H4 (cell line): ENCODE measurements at regions not wholly inside any gene's neighbourhood (a gene's known extent, or its start where the extent isn't known, plus 50 kb on each side); places are given as distances from the start of the nearest gene placed in this dataset.

ENCODE experiments used
- DNase-seq: peaks from one replicate; pipeline ENCODE4 v3.0.0-alpha.2; 2015; ENCODE audit warnings: low spot score

DNA sequence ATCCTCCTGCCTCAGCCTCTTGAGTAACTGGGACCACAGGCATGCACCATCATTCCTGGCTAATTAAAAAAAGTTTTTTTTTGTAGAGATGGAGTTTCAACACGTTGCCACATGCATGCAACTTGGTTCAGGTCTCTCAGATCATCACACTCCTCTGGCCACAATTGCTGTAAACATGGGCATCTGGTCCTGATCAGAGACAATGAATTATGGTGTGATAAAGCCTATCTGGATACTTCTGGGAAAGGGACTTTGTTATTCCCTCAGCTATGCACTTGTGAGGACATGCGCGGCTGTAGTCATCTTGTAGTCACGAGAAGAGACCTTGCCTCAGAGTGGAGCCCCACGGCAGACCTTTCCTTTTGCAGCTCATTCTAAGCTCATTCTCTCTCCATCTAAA, 210.9 kb upstream of the ZFP64 start:
- no peak for DNase-seq

- no peak for DNase-seq
Observed at GRCh38 chr20:52401431-52401830, 209.9 kb upstream of the ZFP64 start.

DNA sequence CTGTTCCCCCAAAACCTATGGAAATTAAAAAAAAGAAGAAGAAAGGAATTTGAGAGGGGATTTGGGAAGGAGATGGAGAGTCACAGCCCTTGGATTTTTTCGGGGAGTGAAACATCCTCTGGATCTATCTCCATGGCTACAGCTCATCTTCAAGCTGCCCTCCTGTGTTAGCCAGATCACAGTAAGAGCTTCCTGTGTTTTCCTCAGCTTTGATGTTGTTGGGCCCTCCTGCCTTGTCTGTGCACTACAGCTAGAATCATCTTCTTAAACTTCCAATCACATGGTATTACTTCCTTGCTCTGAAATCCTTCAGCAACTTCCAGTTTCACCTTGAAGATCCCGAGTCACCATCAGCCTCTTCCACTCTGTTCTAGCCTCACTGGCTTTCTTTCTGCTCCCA, 207.8 kb upstream of the ZFP64 start:
- DNase-seq = no peak

- DNase-seq = no peak
Observed at GRCh38 chr20:52389606-52390005, 198.0 kb upstream of the ZFP64 start.

- no peak for DNase-seq
Observed at GRCh38 chr20:52383995-52384621, 192.5 kb upstream of the ZFP64 start.

GRCh38 chr20:52382933-52383332, 191.4 kb upstream of the ZFP64 start:
- DNase-seq = no peak

DNA sequence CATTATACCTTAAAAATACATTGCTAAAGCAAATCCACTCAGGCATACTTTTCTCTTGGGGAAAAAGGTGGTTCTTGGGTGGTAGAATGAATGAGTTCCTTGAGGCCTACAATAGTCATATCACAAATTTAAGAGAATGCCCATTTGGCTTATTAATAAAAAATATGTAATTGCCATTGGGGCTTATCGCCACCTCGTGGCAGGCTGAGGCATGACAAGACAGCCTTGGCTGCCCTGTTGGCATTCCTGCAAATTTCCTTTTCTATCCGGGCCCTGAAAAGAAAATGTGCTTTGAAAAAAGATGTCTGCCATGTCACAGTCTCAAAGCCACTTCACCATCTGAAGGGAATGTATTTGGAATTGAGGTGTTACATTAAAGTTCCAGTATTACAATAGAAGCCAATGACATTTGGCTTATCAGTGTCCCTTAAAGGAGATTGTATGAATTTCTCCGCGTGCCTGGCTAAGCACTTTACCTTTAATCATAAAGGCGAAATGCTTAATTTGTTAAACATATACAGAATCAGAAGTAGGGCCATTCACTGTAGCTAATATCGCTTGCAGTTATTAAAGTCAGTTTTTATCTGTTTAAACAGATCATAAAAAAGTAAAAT, 188.3 kb upstream of the ZFP64 start:
- no peak for DNase-seq

- no peak for DNase-seq
Observed at GRCh38 chr20:52372169-52372568, 180.6 kb upstream of the ZFP64 start.

DNA sequence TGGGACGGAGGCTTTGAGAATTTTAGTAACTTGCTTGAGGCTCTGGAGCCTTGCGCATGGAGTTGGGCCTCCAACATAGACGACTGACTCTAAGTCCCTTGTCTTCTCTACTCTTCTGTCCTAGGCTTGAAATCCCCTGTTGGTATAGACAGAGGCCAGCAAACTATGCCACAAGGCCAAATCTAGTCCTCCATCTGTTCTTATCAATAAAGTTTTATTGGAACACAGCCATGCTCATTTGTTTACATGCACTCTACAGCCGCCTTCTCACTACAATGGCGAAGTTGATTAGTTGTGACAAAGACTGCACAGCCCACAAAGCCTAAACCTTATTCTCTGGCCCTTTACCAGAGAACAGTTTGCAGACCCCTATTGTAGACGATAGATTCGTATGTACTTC, 174.1 kb upstream of the ZFP64 start:
- DNase-seq = no peak

- DNase-seq = no peak
Observed at GRCh38 chr20:52364405-52364804, 172.8 kb upstream of the ZFP64 start.

DNA sequence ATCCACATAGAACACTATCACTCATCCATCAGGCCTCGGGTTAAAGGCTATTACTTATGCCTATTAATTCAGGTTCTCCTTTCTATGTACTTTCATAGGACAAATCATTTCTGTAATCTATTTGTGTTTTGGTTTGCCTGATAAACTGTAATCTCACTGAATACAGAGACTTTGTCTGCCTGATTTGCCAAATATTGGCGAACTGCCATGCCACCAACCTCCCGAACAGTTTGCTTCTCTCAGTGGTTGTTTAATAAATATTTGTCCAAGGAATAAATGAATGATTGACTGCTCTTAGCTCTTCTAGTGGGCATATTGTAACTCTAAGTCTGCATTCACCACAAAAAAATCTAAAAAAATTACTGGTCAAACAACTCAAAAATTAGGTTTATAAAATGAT, 170.1 kb upstream of the ZFP64 start:
- DNase-seq = no peak

DNA sequence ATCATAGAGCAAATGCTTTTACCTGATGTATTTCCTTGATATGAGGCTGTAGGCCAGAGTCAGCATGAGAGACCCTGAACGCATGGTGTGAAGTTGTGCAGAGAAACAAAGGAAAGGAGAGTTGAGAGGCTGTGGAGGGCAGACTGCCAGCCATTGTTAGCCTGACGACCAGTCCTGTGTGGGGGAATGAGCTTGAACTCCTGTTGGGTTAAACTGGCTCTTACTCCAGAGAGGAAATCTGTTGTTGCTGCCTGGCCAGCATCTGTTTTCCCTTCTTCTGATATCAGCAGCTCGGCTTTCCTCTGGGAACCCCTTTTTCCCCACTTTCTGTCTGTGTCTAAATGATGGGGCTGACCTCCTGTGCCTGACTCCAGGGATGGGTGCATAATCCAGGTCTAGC, 158.2 kb upstream of the ZFP64 start:
- DNase-seq = no peak

GRCh38 chr20:52348434-52348833, 156.9 kb upstream of the ZFP64 start:
- no peak for DNase-seq

DNA sequence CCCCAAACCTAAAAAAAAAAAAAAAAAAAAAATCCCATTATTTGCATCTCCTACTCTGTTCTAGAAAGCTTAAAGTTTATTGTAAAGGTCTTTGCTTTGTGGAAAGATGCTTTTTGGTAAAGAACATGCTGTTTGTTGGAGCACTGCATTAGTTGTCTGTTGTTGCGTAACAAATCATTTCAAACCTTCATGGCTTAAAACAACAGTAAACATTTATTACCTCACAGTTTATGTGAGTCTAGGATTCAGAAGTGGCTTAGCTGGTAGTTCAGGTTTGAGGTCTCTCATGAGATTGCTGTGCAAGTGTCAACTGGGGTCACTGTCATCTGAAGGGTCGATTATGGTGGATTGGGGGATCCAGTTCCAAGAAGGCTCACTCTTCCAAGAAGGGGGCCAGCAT, 155.2 kb upstream of the ZFP64 start:
- no peak for DNase-seq

- no peak for DNase-seq
Observed at GRCh38 chr20:52342913-52343312, 151.3 kb upstream of the ZFP64 start.

- DNase-seq = peak; percentile 80
Observed at GRCh38 chr20:52340036-52340634, 148.6 kb upstream of the ZFP64 start.

- DNase-seq = no peak
Observed at GRCh38 chr20:52332649-52333250, 141.2 kb upstream of the ZFP64 start.

GRCh38 chr20:52332230-52332629, 140.7 kb upstream of the ZFP64 start:
- no peak for DNase-seq

GRCh38 chr20:52331655-52332054, 140.1 kb upstream of the ZFP64 start:
- DNase-seq = no peak

- DNase-seq = no peak
Observed at GRCh38 chr20:52321396-52321795, 129.8 kb upstream of the ZFP64 start.

GRCh38 chr20:52318651-52319050, 127.1 kb upstream of the ZFP64 start:
- no peak for DNase-seq

GRCh38 chr20:52313341-52313963, 121.9 kb upstream of the ZFP64 start:
- peak; percentile 78 for DNase-seq
